Putamen (tissue), 1 donor: ENCODE measurements at regions not wholly inside any gene's neighbourhood (a gene's known extent, or its start where the extent isn't known, plus 50 kb on each side); places are given as distances from the start of the nearest gene placed in this dataset.
"Not testable (repeated sequence)": the region's sequence is repeated elsewhere in the genome, so short reads cannot be mapped to it uniquely, and the experiment has no call there.

Experiments used
- DNase-seq: peaks from one replicate; pipeline ENCODE4 v3.0.0-alpha.2; 2016; ENCODE audit warnings: low spot score

- no peak for DNase-seq
These were observed 427.1 kb downstream of the CHSY3 start for GRCh38 chr5:130331332-130331731.

DNA sequence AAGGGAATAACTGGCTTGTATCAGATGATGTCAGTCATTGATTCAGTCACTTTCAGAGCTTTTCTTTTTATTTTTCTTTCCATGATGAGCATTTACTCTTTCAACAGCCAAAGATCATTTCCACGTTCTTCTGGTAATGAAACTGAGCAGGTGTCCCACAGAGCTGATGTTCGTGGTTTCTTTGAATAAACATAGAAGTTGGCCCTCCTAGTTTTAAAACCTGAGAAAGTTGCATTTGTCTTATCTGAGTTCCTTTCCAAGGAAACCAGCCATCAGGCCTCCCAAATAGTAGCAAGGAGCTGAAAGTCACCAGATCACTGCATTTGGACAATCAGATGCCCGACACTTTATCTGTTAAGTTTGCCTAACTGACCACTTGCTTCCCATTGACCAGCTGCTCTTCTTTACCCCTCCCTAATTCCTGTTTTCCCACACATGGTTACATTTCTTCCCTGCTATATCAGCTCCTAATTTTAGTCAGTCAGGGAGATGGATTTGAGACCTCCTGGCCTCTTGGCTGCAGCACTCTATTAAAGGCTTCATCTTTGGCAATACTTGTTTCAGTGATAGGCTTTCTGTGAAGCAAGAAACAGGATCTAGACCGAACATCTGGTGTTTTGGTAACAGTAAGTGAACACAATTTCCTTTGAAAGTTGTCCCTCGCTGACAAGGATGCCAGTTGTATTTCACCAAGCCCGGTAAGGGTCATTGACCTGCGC, 420.8 kb downstream of the CHSY3 start:
- no peak for DNase-seq

DNA sequence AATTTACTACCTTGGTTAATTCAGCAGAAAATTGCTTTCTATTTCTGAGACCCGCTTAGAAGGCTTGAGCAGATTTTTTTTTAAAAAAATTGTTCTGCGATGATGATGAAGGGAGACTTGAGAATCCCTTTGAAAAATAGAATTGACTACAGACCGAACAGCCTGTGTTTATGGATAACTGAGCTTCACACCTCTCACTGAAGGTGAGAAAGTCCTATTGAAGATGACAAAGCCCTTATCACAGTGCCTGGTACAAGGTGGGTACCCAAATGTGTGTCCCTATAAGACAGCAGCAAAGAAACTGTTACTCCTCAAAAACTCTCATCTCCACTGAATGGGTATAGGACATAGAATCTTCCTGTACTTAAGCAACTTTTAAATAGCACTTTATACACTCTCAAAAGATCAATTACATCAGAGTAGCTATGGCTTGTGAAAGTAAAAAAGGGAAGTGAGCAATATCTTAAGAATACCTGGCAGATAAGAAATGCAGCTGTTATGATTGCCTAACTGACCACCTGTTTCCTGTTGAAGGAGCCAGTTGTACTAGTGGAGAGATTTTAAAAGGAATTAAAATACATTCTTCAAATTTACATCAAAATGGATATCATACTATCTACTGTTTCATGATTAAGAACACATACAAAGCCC, 419.7 kb downstream of the CHSY3 start:
- no peak for DNase-seq

GRCh38 chr5:130321931-130322330, 417.7 kb downstream of the CHSY3 start:
- DNase-seq: no peak

- no peak for DNase-seq
These were observed 412.9 kb downstream of the CHSY3 start for GRCh38 chr5:130316971-130317680.

- no peak for DNase-seq
These were observed 391.0 kb downstream of the CHSY3 start for GRCh38 chr5:130295235-130295634.

DNA sequence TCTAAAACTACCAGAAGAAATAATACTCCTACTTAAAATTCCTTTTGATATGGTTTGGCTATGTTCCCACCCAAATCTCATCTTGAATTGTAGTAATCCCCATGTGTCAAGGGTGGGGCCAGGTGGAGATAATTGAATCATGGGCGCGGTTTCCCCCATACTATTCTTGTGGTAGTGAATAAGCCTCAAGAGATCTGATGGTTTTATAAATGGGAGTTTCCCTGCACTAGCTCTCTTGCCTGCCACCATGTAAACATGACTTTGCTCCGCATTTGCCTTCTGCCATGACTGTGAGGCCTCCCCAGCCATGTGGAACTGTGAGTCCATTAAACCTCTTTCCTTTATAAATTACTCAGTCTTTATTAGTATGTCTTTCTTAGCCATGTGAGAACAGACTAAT, 390.5 kb downstream of the CHSY3 start:
- DNase-seq: not testable (repeated sequence)

DNA sequence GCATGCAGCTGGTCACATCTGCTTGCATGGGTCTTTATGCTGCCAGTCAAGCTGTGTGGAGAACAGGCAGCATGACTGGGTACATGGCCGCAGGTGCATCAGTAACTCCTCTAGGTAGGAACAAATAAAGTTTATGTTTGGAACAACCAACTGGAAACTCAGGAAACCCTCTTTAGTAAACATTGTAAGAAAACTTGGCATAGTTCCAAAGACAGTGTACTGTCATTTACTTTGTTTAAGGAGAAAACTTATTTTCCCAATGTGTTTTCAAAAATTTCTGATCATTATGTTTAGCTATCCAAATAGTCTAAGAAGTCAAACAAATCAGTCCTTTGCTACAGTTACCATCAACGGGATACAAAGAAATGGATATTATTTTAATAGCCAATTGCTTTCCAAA, 386.0 kb downstream of the CHSY3 start:
- DNase-seq: no peak

GRCh38 chr5:130289132-130290088, 385.1 kb downstream of the CHSY3 start:
- DNase-seq: no peak

- no peak for DNase-seq
These were observed 383.2 kb downstream of the CHSY3 start for GRCh38 chr5:130287438-130287837.

- no peak for DNase-seq
These were observed 382.7 kb downstream of the CHSY3 start for GRCh38 chr5:130286971-130287370.

- DNase-seq: no peak
These were observed 377.8 kb downstream of the CHSY3 start for GRCh38 chr5:130282049-130282448.

- DNase-seq: no peak
These were observed 376.4 kb downstream of the CHSY3 start for GRCh38 chr5:130280528-130281217.

- DNase-seq: no peak
These were observed 375.1 kb downstream of the CHSY3 start for GRCh38 chr5:130279386-130279785.

GRCh38 chr5:130278136-130278535, 373.9 kb downstream of the CHSY3 start:
- DNase-seq: no peak

DNA sequence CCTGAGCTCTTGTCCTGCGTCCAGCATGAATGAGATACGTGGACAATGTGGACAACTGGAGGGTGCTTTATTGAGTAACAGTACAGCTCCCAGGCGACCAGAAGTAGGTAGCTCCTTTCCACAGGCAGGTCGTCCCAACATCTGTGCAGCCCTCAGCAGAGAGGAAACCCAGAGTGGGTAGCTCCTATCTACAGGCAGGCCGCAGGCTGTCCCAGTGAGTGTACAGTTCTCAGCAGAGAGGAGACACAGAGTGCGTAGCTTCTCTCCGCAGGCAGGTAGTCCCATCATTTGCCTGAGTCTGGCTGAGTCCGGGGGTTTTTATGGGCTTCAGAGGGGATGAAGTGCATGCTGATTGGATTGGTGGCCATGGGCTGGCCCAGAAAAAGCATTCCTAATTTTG, 373.3 kb downstream of the CHSY3 start:
- no peak for DNase-seq

- DNase-seq: no peak
These were observed 372.7 kb downstream of the CHSY3 start for GRCh38 chr5:130277002-130277401.

GRCh38 chr5:130272837-130273236, 368.6 kb downstream of the CHSY3 start:
- no peak for DNase-seq

DNA sequence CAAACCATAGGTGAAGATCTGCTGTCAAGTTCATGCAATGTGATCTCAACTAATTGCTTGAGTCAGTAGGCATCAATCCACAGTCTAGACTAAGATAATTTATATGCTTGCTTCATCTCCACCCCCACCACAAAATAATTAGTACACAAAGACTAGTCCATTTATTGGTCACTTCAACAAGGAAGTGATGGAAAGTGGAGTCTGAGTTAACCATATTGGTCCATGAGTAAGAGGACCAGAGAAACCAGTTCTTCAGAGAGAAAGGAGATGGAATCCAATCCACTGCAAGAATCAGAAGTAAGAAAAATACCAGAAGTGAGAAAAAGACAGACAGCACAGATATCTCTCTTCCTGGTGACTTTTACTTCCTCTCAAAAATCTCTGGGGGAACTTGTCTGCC, 366.5 kb downstream of the CHSY3 start:
- no peak for DNase-seq

GRCh38 chr5:130268489-130268888, 364.2 kb downstream of the CHSY3 start:
- DNase-seq: no peak

GRCh38 chr5:130267926-130268325, 363.7 kb downstream of the CHSY3 start:
- DNase-seq: no peak
